C4-2B (cell line): ENCODE measurements at regions not wholly inside any gene's neighbourhood (a gene's known extent, or its start where the extent isn't known, plus 50 kb on each side); places are given as distances from the start of the nearest gene placed in this dataset.

Source experiments
- ZFX ChIP-seq: fragments of 450-650 bp; IDR thresholded peaks from 2 replicates; pipeline ENCODE4 v1.6.1; 2017
- TF ChIP-seq, protein P1 (sequence below): fragments of 450-650 bp; conservative IDR thresholded peaks from 2 replicates; pipeline ENCODE4 v1.5.1; 2017; ENCODE audit warnings: mild to moderate bottlenecking

DNA sequence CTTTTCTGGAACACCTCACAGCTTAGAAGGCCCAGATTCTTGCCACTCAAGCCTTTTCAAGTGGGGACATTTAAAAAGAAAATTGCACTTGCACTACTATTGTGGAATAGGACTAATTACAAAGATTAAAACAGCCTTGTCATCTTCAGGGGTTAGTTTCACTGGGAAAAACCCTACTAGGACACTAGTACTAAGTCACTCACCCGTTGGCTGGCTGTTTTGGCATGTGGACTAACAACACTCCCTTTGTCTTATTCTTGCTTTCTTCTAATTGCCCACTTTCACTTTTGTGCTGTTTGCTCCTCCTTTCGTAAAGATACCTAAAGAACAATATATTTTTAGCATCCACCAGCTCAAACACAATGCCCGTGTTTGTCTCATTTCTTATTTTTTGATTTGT lies 200.9 kb upstream of the MID1 start:
- TF ChIP-seq, protein P1, sequence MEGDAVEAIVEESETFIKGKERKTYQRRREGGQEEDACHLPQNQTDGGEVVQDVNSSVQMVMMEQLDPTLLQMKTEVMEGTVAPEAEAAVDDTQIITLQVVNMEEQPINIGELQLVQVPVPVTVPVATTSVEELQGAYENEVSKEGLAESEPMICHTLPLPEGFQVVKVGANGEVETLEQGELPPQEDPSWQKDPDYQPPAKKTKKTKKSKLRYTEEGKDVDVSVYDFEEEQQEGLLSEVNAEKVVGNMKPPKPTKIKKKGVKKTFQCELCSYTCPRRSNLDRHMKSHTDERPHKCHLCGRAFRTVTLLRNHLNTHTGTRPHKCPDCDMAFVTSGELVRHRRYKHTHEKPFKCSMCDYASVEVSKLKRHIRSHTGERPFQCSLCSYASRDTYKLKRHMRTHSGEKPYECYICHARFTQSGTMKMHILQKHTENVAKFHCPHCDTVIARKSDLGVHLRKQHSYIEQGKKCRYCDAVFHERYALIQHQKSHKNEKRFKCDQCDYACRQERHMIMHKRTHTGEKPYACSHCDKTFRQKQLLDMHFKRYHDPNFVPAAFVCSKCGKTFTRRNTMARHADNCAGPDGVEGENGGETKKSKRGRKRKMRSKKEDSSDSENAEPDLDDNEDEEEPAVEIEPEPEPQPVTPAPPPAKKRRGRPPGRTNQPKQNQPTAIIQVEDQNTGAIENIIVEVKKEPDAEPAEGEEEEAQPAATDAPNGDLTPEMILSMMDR, result no peak
- no peak for TF ChIP-seq ZFX
